GM10266 (cell line): ENCODE measurements at regions not wholly inside any gene's neighbourhood (a gene's known extent, or its start where the extent isn't known, plus 50 kb on each side); places are given as distances from the start of the nearest gene placed in this dataset.
"Not testable (repeated sequence)": the region's sequence is repeated elsewhere in the genome, so short reads cannot be mapped to it uniquely, and the experiment has no call there.

Source experiments
- DNase-seq: peaks from one replicate; pipeline ENCODE4 v3.0.0; 2012; ENCODE audit errors: extremely low spot score
- CTCF ChIP-seq: IDR thresholded peaks from 2 replicates; pipeline ENCODE4 v1.5.1; 2012; ENCODE audit warnings: mild to moderate bottlenecking, low read depth; ENCODE audit not compliant: control insufficient read depth, insufficient read depth; ENCODE audit errors: missing control alignments

- no peak for DNase-seq
- TF ChIP-seq CTCF = no peak
These were observed 263.2 kb upstream of the NFIA start for GRCh38 chr1:60818969-60819701.

- TF ChIP-seq CTCF = no peak
- no peak for DNase-seq
These were observed 269.3 kb upstream of the NFIA start for GRCh38 chr1:60813071-60813470.

GRCh38 chr1:60809204-60809980 lies 273.0 kb upstream of the NFIA start:
- DNase-seq = no peak
- no peak for TF ChIP-seq CTCF

- TF ChIP-seq CTCF = no peak
- no peak for DNase-seq
These were observed 273.7 kb upstream of the NFIA start for GRCh38 chr1:60808676-60809075.

- no peak for DNase-seq
- TF ChIP-seq CTCF = no peak
These were observed 279.5 kb upstream of the NFIA start for GRCh38 chr1:60802884-60803283.

- no peak for DNase-seq
- TF ChIP-seq CTCF = no peak
These were observed 285.0 kb upstream of the NFIA start for GRCh38 chr1:60797351-60797750.

GRCh38 chr1:60791226-60791625 lies 291.1 kb upstream of the NFIA start:
- no peak for DNase-seq
- TF ChIP-seq CTCF = no peak

GRCh38 chr1:60773099-60773498 lies 309.3 kb upstream of the NFIA start:
- not testable (repeated sequence) for DNase-seq
